ENCODE measurements at regions not wholly inside any gene's neighbourhood (a gene's known extent, or its start where the extent isn't known, plus 50 kb on each side); places are given as distances from the start of the nearest gene placed in this dataset.

DNA sequence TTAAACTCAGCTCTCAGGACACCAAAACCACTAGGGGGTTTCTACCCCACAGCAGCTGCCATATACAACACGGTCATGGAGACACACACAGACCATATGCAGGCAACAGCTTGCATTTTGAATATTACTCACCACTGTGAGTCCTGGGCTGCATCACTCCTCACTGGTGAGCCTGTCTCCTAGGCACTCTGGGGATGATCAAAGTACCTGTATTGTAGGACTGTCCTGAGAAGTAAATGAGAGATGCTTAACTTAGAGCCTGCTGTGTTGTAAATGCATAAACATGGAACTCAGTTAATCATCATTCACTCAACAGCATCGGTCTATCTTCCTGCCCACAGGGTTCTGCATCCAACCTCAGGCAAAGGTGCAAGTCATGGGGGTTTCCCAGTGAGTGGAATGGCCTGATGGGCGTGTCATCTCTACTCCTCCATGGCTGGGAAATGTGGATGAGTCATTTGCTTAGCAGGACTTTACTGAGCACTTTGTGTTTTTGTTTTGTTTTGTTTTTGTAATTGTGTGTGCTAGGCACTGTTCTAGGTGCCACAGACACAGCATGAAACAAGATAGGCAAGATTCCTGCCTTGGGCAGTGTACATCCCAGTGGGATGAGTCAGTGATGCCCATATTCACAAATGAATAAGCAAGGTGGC, 1141.2 kb upstream of the TMEM132C start:
- H3K9me2 ChIP-seq (ENCODE audit: insufficient read depth, low read length): no peaks in the 10 kb centered on the region
- H3K4me3 ChIP-seq (ENCODE audit: low read length): no peak overlapping the region
- H3K36me3 ChIP-seq (ENCODE audit: insufficient read depth, low read length): no peaks in the 10 kb centered on the region
- H3F3A ChIP-seq (ENCODE audit: insufficient read depth, low read length, poor library complexity, severe bottlenecking): no peaks in the 10 kb centered on the region
- H3K79me2 ChIP-seq (replicated peaks; ENCODE audit: insufficient read depth, low read length): no peaks in the 10 kb centered on the region
- H3K27ac ChIP-seq (ENCODE audit: low read length): no peak overlapping the region
- H3K4me2 ChIP-seq (ENCODE audit: low read length): no peak overlapping the region
- no peak for TF ChIP-seq TAF1 (IDR thresholded peaks at IDR 0.05; ENCODE audit: low read depth)
- no peak for TF ChIP-seq SMC3 (conservative IDR thresholded peaks at IDR 0.05; ENCODE audit: poor library complexity)
- TF ChIP-seq RAD21 (conservative IDR thresholded peaks at IDR 0.05): no peak
- TF ChIP-seq EZH2 (IDR thresholded peaks at IDR 0.05; ENCODE audit: borderline replicate concordance, insufficient read depth, low read length, poor library complexity, severe bottlenecking): no peak
- TF ChIP-seq EP300 (conservative IDR thresholded peaks at IDR 0.05; ENCODE audit: poor library complexity, severe bottlenecking): no peak
- TF ChIP-seq, protein P1, sequence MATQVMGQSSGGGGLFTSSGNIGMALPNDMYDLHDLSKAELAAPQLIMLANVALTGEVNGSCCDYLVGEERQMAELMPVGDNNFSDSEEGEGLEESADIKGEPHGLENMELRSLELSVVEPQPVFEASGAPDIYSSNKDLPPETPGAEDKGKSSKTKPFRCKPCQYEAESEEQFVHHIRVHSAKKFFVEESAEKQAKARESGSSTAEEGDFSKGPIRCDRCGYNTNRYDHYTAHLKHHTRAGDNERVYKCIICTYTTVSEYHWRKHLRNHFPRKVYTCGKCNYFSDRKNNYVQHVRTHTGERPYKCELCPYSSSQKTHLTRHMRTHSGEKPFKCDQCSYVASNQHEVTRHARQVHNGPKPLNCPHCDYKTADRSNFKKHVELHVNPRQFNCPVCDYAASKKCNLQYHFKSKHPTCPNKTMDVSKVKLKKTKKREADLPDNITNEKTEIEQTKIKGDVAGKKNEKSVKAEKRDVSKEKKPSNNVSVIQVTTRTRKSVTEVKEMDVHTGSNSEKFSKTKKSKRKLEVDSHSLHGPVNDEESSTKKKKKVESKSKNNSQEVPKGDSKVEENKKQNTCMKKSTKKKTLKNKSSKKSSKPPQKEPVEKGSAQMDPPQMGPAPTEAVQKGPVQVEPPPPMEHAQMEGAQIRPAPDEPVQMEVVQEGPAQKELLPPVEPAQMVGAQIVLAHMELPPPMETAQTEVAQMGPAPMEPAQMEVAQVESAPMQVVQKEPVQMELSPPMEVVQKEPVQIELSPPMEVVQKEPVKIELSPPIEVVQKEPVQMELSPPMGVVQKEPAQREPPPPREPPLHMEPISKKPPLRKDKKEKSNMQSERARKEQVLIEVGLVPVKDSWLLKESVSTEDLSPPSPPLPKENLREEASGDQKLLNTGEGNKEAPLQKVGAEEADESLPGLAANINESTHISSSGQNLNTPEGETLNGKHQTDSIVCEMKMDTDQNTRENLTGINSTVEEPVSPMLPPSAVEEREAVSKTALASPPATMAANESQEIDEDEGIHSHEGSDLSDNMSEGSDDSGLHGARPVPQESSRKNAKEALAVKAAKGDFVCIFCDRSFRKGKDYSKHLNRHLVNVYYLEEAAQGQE (IDR thresholded peaks at IDR 0.05; ENCODE audit: borderline replicate concordance): no peak
- TF ChIP-seq, protein P2, sequence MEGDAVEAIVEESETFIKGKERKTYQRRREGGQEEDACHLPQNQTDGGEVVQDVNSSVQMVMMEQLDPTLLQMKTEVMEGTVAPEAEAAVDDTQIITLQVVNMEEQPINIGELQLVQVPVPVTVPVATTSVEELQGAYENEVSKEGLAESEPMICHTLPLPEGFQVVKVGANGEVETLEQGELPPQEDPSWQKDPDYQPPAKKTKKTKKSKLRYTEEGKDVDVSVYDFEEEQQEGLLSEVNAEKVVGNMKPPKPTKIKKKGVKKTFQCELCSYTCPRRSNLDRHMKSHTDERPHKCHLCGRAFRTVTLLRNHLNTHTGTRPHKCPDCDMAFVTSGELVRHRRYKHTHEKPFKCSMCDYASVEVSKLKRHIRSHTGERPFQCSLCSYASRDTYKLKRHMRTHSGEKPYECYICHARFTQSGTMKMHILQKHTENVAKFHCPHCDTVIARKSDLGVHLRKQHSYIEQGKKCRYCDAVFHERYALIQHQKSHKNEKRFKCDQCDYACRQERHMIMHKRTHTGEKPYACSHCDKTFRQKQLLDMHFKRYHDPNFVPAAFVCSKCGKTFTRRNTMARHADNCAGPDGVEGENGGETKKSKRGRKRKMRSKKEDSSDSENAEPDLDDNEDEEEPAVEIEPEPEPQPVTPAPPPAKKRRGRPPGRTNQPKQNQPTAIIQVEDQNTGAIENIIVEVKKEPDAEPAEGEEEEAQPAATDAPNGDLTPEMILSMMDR (IDR thresholded peaks at IDR 0.05; ENCODE audit: poor library complexity, severe bottlenecking): no peak
- TF ChIP-seq MXI1 (conservative IDR thresholded peaks at IDR 0.05; ENCODE audit: poor library complexity, severe bottlenecking): no peak
- TF ChIP-seq POLR2AphosphoS5 (IDR thresholded peaks at IDR 0.05): no peak
- H4K20me1 ChIP-seq (ENCODE audit: insufficient read depth): no peaks in the 10 kb centered on the region
- no peaks in the 10 kb centered on the region for H3K9me3 ChIP-seq (ENCODE audit: low read length)
- no peak overlapping the region for H2AFZ ChIP-seq (ENCODE audit: low read depth, low read length)
- H3K9ac ChIP-seq (ENCODE audit: low read length): no peak overlapping the region
- H3K27me3 ChIP-seq (ENCODE audit: insufficient read depth, low read depth, low read length): no peaks in the 10 kb centered on the region

DNA sequence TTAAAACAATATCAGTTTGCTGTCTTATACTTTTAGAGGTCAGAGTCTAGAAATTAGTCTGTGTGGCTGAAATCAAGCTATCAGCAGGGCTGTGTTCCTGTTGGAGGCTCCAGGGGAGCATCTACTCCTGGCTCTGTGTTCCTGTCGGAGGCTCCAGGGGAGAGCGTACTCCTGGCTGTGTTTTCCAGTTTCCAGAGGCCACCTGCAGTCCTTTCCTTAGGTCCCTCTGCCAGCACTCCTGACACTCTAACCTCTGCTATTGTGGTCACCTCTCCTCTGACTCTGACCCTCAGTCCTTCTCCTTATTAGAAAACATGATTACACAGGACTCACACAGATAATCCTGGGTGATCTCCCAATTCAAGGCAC, 1140.7 kb upstream of the TMEM132C start:
- no peak for TF ChIP-seq POLR2AphosphoS5 (IDR thresholded peaks at IDR 0.05)
- TF ChIP-seq TAF1 (IDR thresholded peaks at IDR 0.05; ENCODE audit: low read depth): no peak
- Histone ChIP-seq H3K9ac (ENCODE audit: low read length) (no peak overlapping the region), H2AFZ (ENCODE audit: low read depth, low read length) (no peak overlapping the region), H3K9me2 (ENCODE audit: insufficient read depth, low read length) (no peaks in the 10 kb centered on the region), H3F3A (ENCODE audit: insufficient read depth, low read length, poor library complexity, severe bottlenecking) (no peaks in the 10 kb centered on the region), H3K79me2 (replicated peaks; ENCODE audit: insufficient read depth, low read length) (no peaks in the 10 kb centered on the region), H3K4me2 (ENCODE audit: low read length) (no peak overlapping the region), H4K20me1 (ENCODE audit: insufficient read depth) (no peaks in the 10 kb centered on the region), H3K27me3 (ENCODE audit: insufficient read depth, low read depth, low read length) (no peaks in the 10 kb centered on the region), H3K4me3 (ENCODE audit: low read length) (no peak overlapping the region), H3K27ac (ENCODE audit: low read length) (no peak overlapping the region), H3K36me3 (ENCODE audit: insufficient read depth, low read length) (no peaks in the 10 kb centered on the region), H3K9me3 (ENCODE audit: low read length) (no peaks in the 10 kb centered on the region)
